HepG2 (cell line): ENCODE measurements at regions not wholly inside any gene's neighbourhood (a gene's known extent, or its start where the extent isn't known, plus 50 kb on each side); places are given as distances from the start of the nearest gene placed in this dataset.

ENCODE experiments used
- ATAC-seq: fragments of 200-7000 bp; cut with Tn5 transposase; 3 replicates; pipeline ENCODE4 v1.9.1; 2020; ENCODE audit warnings: mild to moderate bottlenecking, moderate library complexity
- BruUV-seq: library from RNA; stranded (reverse); fragments of 400-500 nt; replicated peaks from 2 replicates; lab custom pipeline; 2021; lab: Mats Ljungman, UMichigan
- CTCF ChIA-PET: fragments of 300-600 bp; formaldehyde crosslinking; extraction: SDS; loops from one replicate; lab custom pipeline; 2021; ENCODE audit warnings: low total read pairs, inconsistent platforms, low intra/inter-chr PET ratio; lab: Yijun Ruan, JAX
- POLR2A ChIA-PET: fragments of 350-600 bp; sonication (Branson Sonifier 250); formaldehyde crosslinking; loops from one replicate; lab custom pipeline; 2020; ENCODE audit warnings: antibody characterized with exemption, inconsistent platforms; lab: Yijun Ruan, JAX
- DNase-seq: peaks from one replicate; pipeline ENCODE4 v3.0.0-alpha.2; 2015; ENCODE audit warnings: low spot score
- FAIRE-seq: peaks from 3 replicates; lab custom pipeline; 2011; peaks lifted over from hg19 to GRCh38; lab: Jason Lieb, UNC
- H2AFZ ChIP-seq: one replicate; pipeline ENCODE4 v1.6.1; 2011; ENCODE audit warnings: low read length, inconsistent platforms
- H3K27ac ChIP-seq: fragments of 300-600 bp; 3 replicates; pipeline ENCODE4 v1.8.0; 2011; ENCODE audit warnings: mixed run types, mild to moderate bottlenecking, mixed read lengths, low read length, inconsistent platforms; ENCODE audit not compliant: insufficient read depth; ENCODE audit errors: extremely low read length
- H3K27me3 ChIP-seq, 2 experiments: fragments of 200-600 bp in 1 of 2; 2 replicates in 1 of 2; 3 replicates in 1 of 2; pipeline versions ENCODE4 v1.6.0 to v1.8.0; 2011; ENCODE audit warnings: low read length in 2 of 2, mild to moderate bottlenecking in 2 of 2, moderate library complexity in 2 of 2, inconsistent platforms in 1 of 2; ENCODE audit not compliant: insufficient read depth in 2 of 2, control insufficient read depth in 1 of 2
- H3K36me3 ChIP-seq, 2 experiments: fragments of 200-600 bp in 1 of 2; replicated peaks in 1 of 2; 2 replicates in 1 of 2; 3 replicates in 1 of 2; pipeline versions ENCODE4 v1.5.1 to v1.8.0; 2011; ENCODE audit warnings: low read length in 2 of 2, inconsistent platforms in 1 of 2; ENCODE audit not compliant: insufficient read depth in 2 of 2, control insufficient read depth in 1 of 2
- H3K4me1 ChIP-seq: 2 replicates; pipeline ENCODE4 v1.5.1; 2012; ENCODE audit warnings: low read length, inconsistent platforms; ENCODE audit not compliant: insufficient read depth
- H3K4me2 ChIP-seq: 2 replicates; pipeline ENCODE4 v1.6.0; 2011; ENCODE audit warnings: low read depth, low read length, inconsistent platforms
- H3K4me3 ChIP-seq, 3 experiments: fragments of 200-600 bp in 1 of 3; sonication (generic), shearing (Covaris generic) in 1 of 3; replicated peaks in 1 of 3; 2 replicates each; pipeline ENCODE4 v1.5.1; 2011 to 2016; ENCODE audit warnings: low read length in 3 of 3, inconsistent platforms in 2 of 3, low read depth in 2 of 3, mild to moderate bottlenecking in 2 of 3, control low read depth in 1 of 3, mixed read lengths in 1 of 3; ENCODE audit not compliant: insufficient read depth in 1 of 3
- H3K79me2 ChIP-seq: one replicate; pipeline ENCODE4 v1.6.1; 2011; ENCODE audit warnings: low read length, inconsistent platforms; ENCODE audit not compliant: insufficient read depth
- H3K9ac ChIP-seq: 2 replicates; pipeline ENCODE4 v1.6.0; 2011; ENCODE audit warnings: mild to moderate bottlenecking, low read depth, low read length, inconsistent platforms; ENCODE audit not compliant: insufficient read depth
- H3K9me3 ChIP-seq: 2 replicates; pipeline ENCODE4 v1.5.1; 2012; ENCODE audit warnings: mild to moderate bottlenecking, low read length
- H4K20me1 ChIP-seq: 2 replicates; pipeline ENCODE4 v1.6.0; 2011; ENCODE audit warnings: inconsistent platforms, mild to moderate bottlenecking, low read length, moderate library complexity; ENCODE audit not compliant: insufficient read depth
- CENPBD1 ChIP-seq: sonication (generic); formaldehyde crosslinking; IDR thresholded peaks from 2 replicates; pipeline ENCODE4 v1.8.0; 2022; ENCODE audit warnings: missing genetic modification reagents, low read depth, mild to moderate bottlenecking, borderline replicate concordance
- FOXA3 ChIP-seq: IDR thresholded peaks from 2 replicates; pipeline ENCODE4 v1.6.1; 2016; ENCODE audit warnings: missing genetic modification reagents, missing compliant biosample characterization
- HNRNPL ChIP-seq: fragments of 200-400 bp; formaldehyde crosslinking; IDR thresholded peaks from 2 replicates; pipeline ENCODE4 v1.6.1; 2017; ENCODE audit warnings: mild to moderate bottlenecking, low read depth, low read length
- HNRNPLL ChIP-seq: fragments of 200-400 bp; formaldehyde crosslinking; IDR thresholded peaks from 2 replicates; pipeline ENCODE4 v1.6.1; 2017; ENCODE audit warnings: mild to moderate bottlenecking, low read depth, low read length; ENCODE audit not compliant: poor library complexity, severe bottlenecking
- MTF1 ChIP-seq: sonication (generic); formaldehyde crosslinking; IDR thresholded peaks from 2 replicates; pipeline ENCODE4 v1.5.0; 2020; ENCODE audit warnings: missing genetic modification reagents
- PLRG1 ChIP-seq: fragments of 450-650 bp; conservative IDR thresholded peaks from 2 replicates; pipeline ENCODE4 v1.6.1; 2016
- PRDM10 ChIP-seq: sonication (generic); formaldehyde crosslinking; IDR thresholded peaks from 2 replicates; pipeline ENCODE4 v1.4.0; 2020; ENCODE audit warnings: low read depth, missing genetic modification reagents
- RBAK ChIP-seq: sonication (generic); formaldehyde crosslinking; IDR thresholded peaks from 2 replicates; pipeline ENCODE4 v1.5.1; 2020; ENCODE audit warnings: mild to moderate bottlenecking, missing genetic modification reagents
- SP2 ChIP-seq: sonication (generic); formaldehyde crosslinking; IDR thresholded peaks from 2 replicates; pipeline ENCODE4 v1.5.1; 2020; ENCODE audit warnings: mild to moderate bottlenecking, missing genetic modification reagents
- SP5 ChIP-seq: IDR thresholded peaks from 2 replicates; pipeline ENCODE4 v1.6.1; 2016; ENCODE audit warnings: low read depth, borderline replicate concordance
- TOE1 ChIP-seq: sonication (generic); formaldehyde crosslinking; IDR thresholded peaks from 2 replicates; pipeline ENCODE4 v1.4.0; 2020; ENCODE audit warnings: mild to moderate bottlenecking, missing genetic modification reagents
- ZBTB44 ChIP-seq: sonication (generic); formaldehyde crosslinking; IDR thresholded peaks from 2 replicates; pipeline ENCODE4 v1.4.0; 2020; ENCODE audit warnings: missing genetic modification reagents
- ZMYM4 ChIP-seq: sonication (generic); formaldehyde crosslinking; IDR thresholded peaks from 2 replicates; pipeline ENCODE4 v1.8.1; 2023; ENCODE audit warnings: mild to moderate bottlenecking, missing genetic modification reagents
- ZNF256 ChIP-seq: sonication (generic); formaldehyde crosslinking; conservative IDR thresholded peaks from 2 replicates; pipeline ENCODE4 v1.4.0; 2020; ENCODE audit warnings: missing genetic modification reagents
- ZNF510 ChIP-seq: sonication (generic); formaldehyde crosslinking; IDR thresholded peaks from 2 replicates; pipeline ENCODE4 v1.4.0; 2020; ENCODE audit warnings: low read depth, mild to moderate bottlenecking, missing genetic modification reagents
- ZNF547 ChIP-seq: sonication (generic); formaldehyde crosslinking; IDR thresholded peaks from 2 replicates; pipeline ENCODE4 v1.5.1; 2020; ENCODE audit warnings: mild to moderate bottlenecking, missing genetic modification reagents
- WGBS: methylation state at CpG from one replicate; pipeline ENCODE4 v1.1.6; 2017; ENCODE audit warnings: low lambda C conversion rate; 5-methylcytosine and 5-hydroxymethylcytosine counted together
- in situ Hi-C: cut with HindIII; loops from 2 replicates; pipeline ENCODE4 v1.10.0; 2017; ENCODE audit warnings: low pct_unique_long_range_greater_than_20kb; ENCODE audit not compliant: extremely low pct_ligation_motif_present
- intact Hi-C: fragments of 100-400 bp; cut with micrococcal nuclease; formaldehyde crosslinking; loops from one replicate; pipeline ENCODE4 v1.10.0; 2022; ENCODE audit not compliant: unreplicated experiment

GRCh38 chr11:23272095-23272494 lies 411.8 kb upstream of the CCDC179 start:
- no peaks in the 10 kb centered on the region for H3K9me3 ChIP-seq
- H3K9ac ChIP-seq, result no peak overlapping the region
- no peak overlapping the region for H3K4me2 ChIP-seq
- H2AFZ ChIP-seq, result no peak overlapping the region
- no peaks in the 10 kb centered on the region for H4K20me1 ChIP-seq
- ChIA-PET CTCF (no interaction called here), POLR2A (no interaction called here)
- no peak overlapping the region for H3K27ac ChIP-seq
- no peaks in the 10 kb centered on the region for H3K36me3 ChIP-seq
- H3K27me3 ChIP-seq, result no peaks in the 10 kb centered on the region
- H3K79me2 ChIP-seq, result no peaks in the 10 kb centered on the region
- FAIRE-seq, result no peak
- BruUV-seq, result no TSS peak
- H3K4me3 ChIP-seq, result no peak overlapping the region
- intact Hi-C loops (no loop called here), in situ Hi-C loops (no loop called here)
- no peaks in the 10 kb centered on the region for H3K4me1 ChIP-seq
- no peak for ATAC-seq
- TF ChIP-seq ZNF547 (CRISPR knock-in tag) (no peak), SP2 (CRISPR knock-in tag) (no peak), MTF1 (CRISPR knock-in tag) (no peak)
- TF ChIP-seq, all 625 proteins: peak for 0
- DNase-seq, result no peak

GRCh38 chr11:23278121-23278520 lies 417.8 kb upstream of the CCDC179 start:
- no peak for FAIRE-seq
- under 1% methylated on average over 4 of the region's 4 CpGs for WGBS
- no peak for ATAC-seq
- no TSS peak for BruUV-seq
- H3K4me2 ChIP-seq, result no peak overlapping the region
- ChIA-PET POLR2A (no interaction called here), CTCF (no interaction called here)
- no peaks in the 10 kb centered on the region for H3K36me3 ChIP-seq
- H3K27me3 ChIP-seq, result no peaks in the 10 kb centered on the region
- intact Hi-C loops, result no loop called here
- no peaks in the 10 kb centered on the region for H4K20me1 ChIP-seq
- H3K4me1 ChIP-seq, result no peaks in the 10 kb centered on the region
- no peak overlapping the region for H2AFZ ChIP-seq
- H3K27ac ChIP-seq, result no peak overlapping the region
- H3K4me3 ChIP-seq, result no peak overlapping the region
- no peak overlapping the region for H3K9ac ChIP-seq
- no peaks in the 10 kb centered on the region for H3K79me2 ChIP-seq
- H3K9me3 ChIP-seq, result no peaks in the 10 kb centered on the region
- in situ Hi-C loops, result no loop called here
- DNase-seq, result no peak
- TF ChIP-seq ZMYM4 (CRISPR knock-in tag) (no peak), RBAK (no peak), FOXA3 (CRISPR knock-in tag) (no peak), HNRNPL (no peak), PLRG1 (no peak), ZBTB44 (no peak), CENPBD1 (CRISPR knock-in tag) (no peak), SP5 (no peak), HNRNPLL (no peak), TOE1 (CRISPR knock-in tag) (no peak), ZNF256 (CRISPR knock-in tag) (no peak), PRDM10 (no peak), ZNF510 (CRISPR knock-in tag) (no peak)
